ENCODE measurements at regions not wholly inside any gene's neighbourhood (a gene's known extent, or its start where the extent isn't known, plus 50 kb on each side); places are given as distances from the start of the nearest gene placed in this dataset.

DNA sequence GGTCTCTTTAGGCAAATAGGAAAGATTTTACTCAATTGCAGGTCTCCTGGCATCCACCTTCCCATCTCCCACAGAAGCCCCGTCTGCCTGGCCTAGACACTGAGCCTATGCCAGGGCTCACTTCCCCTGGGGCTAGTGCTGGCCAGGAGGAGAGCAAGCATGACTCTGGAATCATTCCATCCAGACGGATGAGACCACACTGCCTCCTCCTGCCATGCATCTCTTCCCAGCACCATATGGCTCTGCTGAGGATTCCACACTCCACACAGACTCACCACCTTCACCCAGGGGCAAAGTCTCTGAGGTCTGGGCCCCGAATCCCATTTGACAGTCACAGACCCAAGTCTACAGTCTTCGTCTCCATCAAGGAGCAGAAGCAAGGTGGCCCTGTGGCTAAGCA, 346.5 kb downstream of the C16orf95 start:
- no peak overlapping the region for H3K27ac ChIP-seq (ENCODE audit: low read depth in 2 of 2, low read length in 2 of 2)
- no peak overlapping the region for H3K9ac ChIP-seq (ENCODE audit: low read depth in 1 of 2, low read length in 2 of 2)
- H3K4me3 ChIP-seq (ENCODE audit: low read length in 2 of 2), result no peak overlapping the region
- no peaks in the 10 kb centered on the region for H3K4me1 ChIP-seq (ENCODE audit: control insufficient read depth in 2 of 2, insufficient read depth in 2 of 2, low read length in 2 of 2)
- no peaks in the 10 kb centered on the region for H3K9me3 ChIP-seq (ENCODE audit: control insufficient read depth in 2 of 2, low read length in 2 of 2)
- H3K27me3 ChIP-seq (ENCODE audit: control insufficient read depth in 2 of 2, insufficient read depth in 2 of 2, low read length in 2 of 2), result no peaks in the 10 kb centered on the region
- no peaks in the 10 kb centered on the region for H3K36me3 ChIP-seq (ENCODE audit: control insufficient read depth in 2 of 2, insufficient read depth in 2 of 2, low read length in 2 of 2)

DNA sequence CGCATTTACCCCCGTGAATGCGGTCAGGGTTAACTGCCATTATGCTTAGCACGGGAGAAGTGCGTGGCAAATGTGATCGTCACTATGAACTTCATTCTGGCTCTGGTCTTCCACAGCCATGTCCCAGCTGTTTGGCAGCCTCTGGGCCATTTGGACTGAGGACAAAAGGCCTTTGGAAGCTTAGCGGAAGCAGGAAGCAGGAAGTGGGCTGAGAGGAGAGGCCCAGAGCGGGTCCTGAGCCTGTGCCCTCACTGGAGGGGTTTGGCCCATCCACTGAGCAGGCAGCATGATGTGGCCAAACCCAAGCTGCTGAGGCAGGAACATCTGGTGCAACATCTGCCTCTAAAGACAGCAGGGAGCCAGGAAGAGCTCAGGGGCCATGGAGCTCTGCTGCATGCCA, 345.9 kb downstream of the C16orf95 start:
- Histone ChIP-seq H3K27me3 (ENCODE audit: control insufficient read depth in 2 of 2, insufficient read depth in 2 of 2, low read length in 2 of 2) (no peaks in the 10 kb centered on the region), H3K9ac (ENCODE audit: low read depth in 1 of 2, low read length in 2 of 2) (no peak overlapping the region), H3K27ac (ENCODE audit: low read depth in 2 of 2, low read length in 2 of 2) (no peak overlapping the region), H3K4me3 (ENCODE audit: low read length in 2 of 2) (no peak overlapping the region), H3K4me1 (ENCODE audit: control insufficient read depth in 2 of 2, insufficient read depth in 2 of 2, low read length in 2 of 2) (no peaks in the 10 kb centered on the region), H3K36me3 (ENCODE audit: control insufficient read depth in 2 of 2, insufficient read depth in 2 of 2, low read length in 2 of 2) (no peaks in the 10 kb centered on the region), H3K9me3 (ENCODE audit: control insufficient read depth in 2 of 2, low read length in 2 of 2) (no peaks in the 10 kb centered on the region)

DNA sequence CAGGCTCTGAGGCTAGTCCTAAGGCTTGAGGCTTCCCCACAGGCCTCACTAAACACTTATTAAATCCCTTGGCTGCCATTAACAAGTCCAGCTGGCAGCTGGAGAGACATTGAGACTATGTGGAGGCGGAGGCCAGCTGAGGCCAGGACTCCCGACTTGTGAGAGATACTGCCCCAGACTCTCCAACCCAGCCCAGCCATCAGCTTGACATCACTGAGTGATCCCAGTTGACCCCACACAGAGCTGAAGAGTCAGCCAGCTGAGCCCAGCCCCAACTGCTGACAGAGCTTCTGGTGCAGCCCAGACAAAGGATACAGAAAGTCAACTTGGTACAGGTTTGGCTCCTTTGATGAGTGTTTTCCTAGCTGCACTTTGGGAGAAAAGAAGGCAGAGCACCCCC, 343.1 kb downstream of the C16orf95 start:
- H3K4me3 ChIP-seq (ENCODE audit: low read length in 2 of 2), result no peak overlapping the region
- H3K9me3 ChIP-seq (ENCODE audit: control insufficient read depth in 2 of 2, low read length in 2 of 2), result no peaks in the 10 kb centered on the region
- H3K27me3 ChIP-seq (ENCODE audit: control insufficient read depth in 2 of 2, insufficient read depth in 2 of 2, low read length in 2 of 2), result no peaks in the 10 kb centered on the region
- no peaks in the 10 kb centered on the region for H3K4me1 ChIP-seq (ENCODE audit: control insufficient read depth in 2 of 2, insufficient read depth in 2 of 2, low read length in 2 of 2)
- no peaks in the 10 kb centered on the region for H3K36me3 ChIP-seq (ENCODE audit: control insufficient read depth in 2 of 2, insufficient read depth in 2 of 2, low read length in 2 of 2)
- no peak overlapping the region for H3K27ac ChIP-seq (ENCODE audit: low read depth in 2 of 2, low read length in 2 of 2)
- no peak overlapping the region for H3K9ac ChIP-seq (ENCODE audit: low read depth in 1 of 2, low read length in 2 of 2)

DNA sequence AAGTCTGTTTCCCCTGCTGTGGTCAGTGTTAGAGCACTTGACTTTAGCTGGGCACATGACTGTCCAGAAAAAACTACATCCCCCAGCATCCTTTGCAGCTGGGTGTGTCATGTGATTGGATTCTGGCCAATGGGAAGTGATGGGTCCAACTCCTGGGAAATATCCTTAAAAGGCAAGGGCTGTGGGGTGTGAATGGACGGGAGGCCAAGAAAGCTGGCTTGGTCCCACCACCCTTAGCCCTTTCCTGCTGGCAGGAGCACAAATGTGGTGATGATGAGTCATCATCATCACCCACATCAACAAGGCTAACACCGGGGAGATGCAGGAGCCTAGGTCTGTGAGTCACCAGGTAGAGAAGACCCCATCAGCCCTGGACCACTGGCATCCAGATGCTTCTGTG, 341.7 kb downstream of the C16orf95 start:
- no peak overlapping the region for H3K9ac ChIP-seq (ENCODE audit: low read depth in 1 of 2, low read length in 2 of 2)
- H3K27ac ChIP-seq (ENCODE audit: low read depth in 2 of 2, low read length in 2 of 2), result no peak overlapping the region
- H3K27me3 ChIP-seq (ENCODE audit: control insufficient read depth in 2 of 2, insufficient read depth in 2 of 2, low read length in 2 of 2), result no peaks in the 10 kb centered on the region
- H3K4me3 ChIP-seq (ENCODE audit: low read length in 2 of 2), result no peak overlapping the region
- H3K36me3 ChIP-seq (ENCODE audit: control insufficient read depth in 2 of 2, insufficient read depth in 2 of 2, low read length in 2 of 2), result no peaks in the 10 kb centered on the region
- no peaks in the 10 kb centered on the region for H3K9me3 ChIP-seq (ENCODE audit: control insufficient read depth in 2 of 2, low read length in 2 of 2)
- H3K4me1 ChIP-seq (ENCODE audit: control insufficient read depth in 2 of 2, insufficient read depth in 2 of 2, low read length in 2 of 2), result no peaks in the 10 kb centered on the region

DNA sequence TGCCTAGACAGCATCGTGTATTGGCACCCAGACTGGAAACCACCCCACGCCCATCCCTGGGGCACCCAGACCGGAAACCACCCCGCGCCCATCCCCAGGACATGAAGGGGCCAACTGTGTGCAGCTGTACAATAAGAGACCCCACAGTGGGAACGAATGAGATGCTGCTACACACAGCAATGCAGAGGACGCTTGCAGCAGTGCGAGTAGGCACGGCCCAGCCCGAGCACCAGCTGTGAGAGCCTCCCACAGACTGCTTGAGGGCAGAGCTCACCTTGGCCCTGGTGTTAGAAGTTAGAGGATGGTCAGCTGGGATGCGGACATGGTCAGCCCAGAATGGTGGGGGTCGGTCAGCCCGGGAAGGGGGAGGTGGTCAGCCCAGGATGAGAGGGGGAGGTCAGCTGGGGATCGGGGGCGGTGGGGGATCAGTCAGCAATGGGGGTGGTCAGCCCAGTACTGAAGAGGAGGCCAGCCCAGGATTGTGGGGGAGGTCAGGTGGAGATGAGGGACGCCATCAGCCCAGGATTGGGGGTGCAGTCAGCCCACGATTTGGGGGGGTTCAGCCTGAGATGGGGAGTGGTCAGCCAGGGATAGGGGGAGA, 340.0 kb downstream of the C16orf95 start:
- Histone ChIP-seq H3K4me3 (ENCODE audit: low read length in 2 of 2) (no peak overlapping the region), H3K9me3 (ENCODE audit: control insufficient read depth in 2 of 2, low read length in 2 of 2) (no peaks in the 10 kb centered on the region), H3K27ac (ENCODE audit: low read depth in 2 of 2, low read length in 2 of 2) (no peak overlapping the region), H3K9ac (ENCODE audit: low read depth in 1 of 2, low read length in 2 of 2) (no peak overlapping the region), H3K27me3 (ENCODE audit: control insufficient read depth in 2 of 2, insufficient read depth in 2 of 2, low read length in 2 of 2) (no peaks in the 10 kb centered on the region), H3K36me3 (ENCODE audit: control insufficient read depth in 2 of 2, insufficient read depth in 2 of 2, low read length in 2 of 2) (no peaks in the 10 kb centered on the region), H3K4me1 (ENCODE audit: control insufficient read depth in 2 of 2, insufficient read depth in 2 of 2, low read length in 2 of 2) (no peaks in the 10 kb centered on the region)

- no peaks in the 10 kb centered on the region for H3K9me3 ChIP-seq (ENCODE audit: control insufficient read depth in 2 of 2, low read length in 2 of 2)
- no peak overlapping the region for H3K27ac ChIP-seq (ENCODE audit: low read depth in 2 of 2, low read length in 2 of 2)
- H3K27me3 ChIP-seq (ENCODE audit: control insufficient read depth in 2 of 2, insufficient read depth in 2 of 2, low read length in 2 of 2), result no peaks in the 10 kb centered on the region
- H3K4me1 ChIP-seq (ENCODE audit: control insufficient read depth in 2 of 2, insufficient read depth in 2 of 2, low read length in 2 of 2), result no peaks in the 10 kb centered on the region
- H3K4me3 ChIP-seq (ENCODE audit: low read length in 2 of 2), result no peak overlapping the region
- H3K36me3 ChIP-seq (ENCODE audit: control insufficient read depth in 2 of 2, insufficient read depth in 2 of 2, low read length in 2 of 2), result no peaks in the 10 kb centered on the region
- H3K9ac ChIP-seq (ENCODE audit: low read depth in 1 of 2, low read length in 2 of 2), result no peak overlapping the region
Measured at GRCh38 chr16:86978445-86979030, 338.7 kb downstream of the C16orf95 start.

- no peaks in the 10 kb centered on the region for H3K9me3 ChIP-seq (ENCODE audit: control insufficient read depth in 2 of 2, low read length in 2 of 2)
- H3K27ac ChIP-seq (ENCODE audit: low read depth in 2 of 2, low read length in 2 of 2), result no peak overlapping the region
- H3K36me3 ChIP-seq (ENCODE audit: control insufficient read depth in 2 of 2, insufficient read depth in 2 of 2, low read length in 2 of 2), result no peaks in the 10 kb centered on the region
- H3K27me3 ChIP-seq (ENCODE audit: control insufficient read depth in 2 of 2, insufficient read depth in 2 of 2, low read length in 2 of 2), result no peaks in the 10 kb centered on the region
- H3K4me3 ChIP-seq (ENCODE audit: low read length in 2 of 2), result no peak overlapping the region
- no peak overlapping the region for H3K9ac ChIP-seq (ENCODE audit: low read depth in 1 of 2, low read length in 2 of 2)
- H3K4me1 ChIP-seq (ENCODE audit: control insufficient read depth in 2 of 2, insufficient read depth in 2 of 2, low read length in 2 of 2), result no peaks in the 10 kb centered on the region
Measured at GRCh38 chr16:86979061-86979460, 338.1 kb downstream of the C16orf95 start.

GRCh38 chr16:86979984-86980553, 337.1 kb downstream of the C16orf95 start:
- Histone ChIP-seq H3K9me3 (ENCODE audit: control insufficient read depth in 2 of 2, low read length in 2 of 2) (no peaks in the 10 kb centered on the region), H3K4me1 (ENCODE audit: control insufficient read depth in 2 of 2, insufficient read depth in 2 of 2, low read length in 2 of 2) (no peaks in the 10 kb centered on the region), H3K9ac (ENCODE audit: low read depth in 1 of 2, low read length in 2 of 2) (no peak overlapping the region), H3K36me3 (ENCODE audit: control insufficient read depth in 2 of 2, insufficient read depth in 2 of 2, low read length in 2 of 2) (no peaks in the 10 kb centered on the region), H3K27me3 (ENCODE audit: control insufficient read depth in 2 of 2, insufficient read depth in 2 of 2, low read length in 2 of 2) (no peaks in the 10 kb centered on the region), H3K4me3 (ENCODE audit: low read length in 2 of 2) (no peak overlapping the region), H3K27ac (ENCODE audit: low read depth in 2 of 2, low read length in 2 of 2) (no peak overlapping the region)

- Histone ChIP-seq H3K4me1 (ENCODE audit: control insufficient read depth in 2 of 2, insufficient read depth in 2 of 2, low read length in 2 of 2) (no peaks in the 10 kb centered on the region), H3K27me3 (ENCODE audit: control insufficient read depth in 2 of 2, insufficient read depth in 2 of 2, low read length in 2 of 2) (no peaks in the 10 kb centered on the region), H3K27ac (ENCODE audit: low read depth in 2 of 2, low read length in 2 of 2) (no peak overlapping the region), H3K9ac (ENCODE audit: low read depth in 1 of 2, low read length in 2 of 2) (no peak overlapping the region), H3K9me3 (ENCODE audit: control insufficient read depth in 2 of 2, low read length in 2 of 2) (no peaks in the 10 kb centered on the region), H3K36me3 (ENCODE audit: control insufficient read depth in 2 of 2, insufficient read depth in 2 of 2, low read length in 2 of 2) (no peaks in the 10 kb centered on the region), H3K4me3 (ENCODE audit: low read length in 2 of 2) (no peak overlapping the region)
Measured at GRCh38 chr16:86980644-86981043, 336.5 kb downstream of the C16orf95 start.

DNA sequence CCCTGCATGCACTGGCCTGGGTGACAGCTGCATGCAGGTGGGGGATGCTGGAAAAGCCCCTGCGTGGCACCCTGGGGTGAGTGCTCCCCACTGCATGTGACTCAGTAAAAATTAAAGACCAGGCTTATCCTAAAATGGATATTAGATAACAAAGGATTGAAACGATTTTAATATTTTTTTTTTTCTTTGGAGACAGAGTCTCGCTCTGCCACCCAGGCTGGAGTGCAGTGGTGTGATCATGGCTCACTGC, 334.9 kb downstream of the C16orf95 start:
- Histone ChIP-seq H3K36me3 (ENCODE audit: control insufficient read depth in 2 of 2, insufficient read depth in 2 of 2, low read length in 2 of 2) (no peaks in the 10 kb centered on the region), H3K9ac (ENCODE audit: low read depth in 1 of 2, low read length in 2 of 2) (no peak overlapping the region), H3K27ac (ENCODE audit: low read depth in 2 of 2, low read length in 2 of 2) (no peak overlapping the region), H3K4me1 (ENCODE audit: control insufficient read depth in 2 of 2, insufficient read depth in 2 of 2, low read length in 2 of 2) (no peaks in the 10 kb centered on the region), H3K9me3 (ENCODE audit: control insufficient read depth in 2 of 2, low read length in 2 of 2) (no peaks in the 10 kb centered on the region), H3K4me3 (ENCODE audit: low read length in 2 of 2) (no peak overlapping the region), H3K27me3 (ENCODE audit: control insufficient read depth in 2 of 2, insufficient read depth in 2 of 2, low read length in 2 of 2) (no peaks in the 10 kb centered on the region)
